ENCODE measurements at regions not wholly inside any gene's neighbourhood (a gene's known extent, or its start where the extent isn't known, plus 50 kb on each side); places are given as distances from the start of the nearest gene placed in this dataset.
"Not testable (repeated sequence)": the region's sequence is repeated elsewhere in the genome, so short reads cannot be mapped to it uniquely, and the experiment has no call there.

DNA sequence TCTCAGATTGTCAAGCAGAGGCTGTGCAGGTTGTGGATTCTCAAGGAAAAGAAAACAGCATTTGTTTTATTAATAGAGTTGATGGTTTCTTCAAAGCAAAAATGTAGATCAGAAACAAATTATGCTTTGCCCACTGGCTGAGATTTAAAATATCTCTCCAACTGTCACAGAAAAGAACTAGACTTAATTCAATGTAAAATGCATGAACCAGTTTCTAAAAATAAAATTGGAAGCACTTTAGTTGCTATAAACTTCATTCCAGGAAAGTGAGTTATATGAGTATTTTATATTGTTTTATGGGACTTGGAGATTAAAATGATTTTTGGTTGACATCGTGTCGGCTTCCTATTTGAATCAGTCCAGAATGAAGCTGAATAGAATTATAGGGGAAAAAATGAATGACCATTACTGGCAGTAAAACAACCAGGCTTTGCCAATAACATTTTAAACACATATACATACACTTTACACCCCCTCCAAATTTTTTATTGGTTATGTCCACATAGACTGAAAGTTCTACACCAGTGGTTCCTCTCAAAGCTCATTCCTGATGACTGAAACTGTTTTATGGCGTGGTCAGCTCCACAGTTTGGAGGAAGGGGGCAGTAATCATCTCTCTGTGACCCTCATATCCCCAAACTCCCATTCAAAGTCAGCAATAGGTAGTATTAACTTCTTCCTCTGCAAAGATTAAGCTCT is 55.5 kb upstream of the DAAM1 start:
- no peak for ATAC-seq (ENCODE audit: low FRiP score)
- TF ChIP-seq, protein P1, sequence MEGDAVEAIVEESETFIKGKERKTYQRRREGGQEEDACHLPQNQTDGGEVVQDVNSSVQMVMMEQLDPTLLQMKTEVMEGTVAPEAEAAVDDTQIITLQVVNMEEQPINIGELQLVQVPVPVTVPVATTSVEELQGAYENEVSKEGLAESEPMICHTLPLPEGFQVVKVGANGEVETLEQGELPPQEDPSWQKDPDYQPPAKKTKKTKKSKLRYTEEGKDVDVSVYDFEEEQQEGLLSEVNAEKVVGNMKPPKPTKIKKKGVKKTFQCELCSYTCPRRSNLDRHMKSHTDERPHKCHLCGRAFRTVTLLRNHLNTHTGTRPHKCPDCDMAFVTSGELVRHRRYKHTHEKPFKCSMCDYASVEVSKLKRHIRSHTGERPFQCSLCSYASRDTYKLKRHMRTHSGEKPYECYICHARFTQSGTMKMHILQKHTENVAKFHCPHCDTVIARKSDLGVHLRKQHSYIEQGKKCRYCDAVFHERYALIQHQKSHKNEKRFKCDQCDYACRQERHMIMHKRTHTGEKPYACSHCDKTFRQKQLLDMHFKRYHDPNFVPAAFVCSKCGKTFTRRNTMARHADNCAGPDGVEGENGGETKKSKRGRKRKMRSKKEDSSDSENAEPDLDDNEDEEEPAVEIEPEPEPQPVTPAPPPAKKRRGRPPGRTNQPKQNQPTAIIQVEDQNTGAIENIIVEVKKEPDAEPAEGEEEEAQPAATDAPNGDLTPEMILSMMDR (IDR thresholded peaks at IDR 0.05): no peak
- DNase-seq (ENCODE audit: low spot score): no peak

DNA sequence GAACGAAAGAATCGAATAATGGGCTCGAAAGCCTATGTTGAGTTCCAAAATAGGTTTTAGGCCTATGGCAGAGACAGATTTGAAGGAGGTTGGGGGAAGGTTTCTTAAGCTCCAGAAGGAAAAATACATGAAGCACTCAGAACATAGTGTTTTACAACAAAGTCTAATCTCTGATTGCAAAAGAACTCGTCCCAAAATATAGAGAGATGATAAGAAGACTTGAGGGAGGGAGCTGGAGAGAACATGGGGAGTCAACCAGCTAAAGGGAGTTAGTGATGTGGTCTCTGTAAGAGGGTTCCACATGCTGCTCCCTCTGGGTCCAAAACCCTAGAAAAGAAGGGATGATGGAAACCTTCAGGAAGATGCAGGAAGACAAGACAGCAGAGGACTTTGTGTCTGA is 54.8 kb upstream of the DAAM1 start:
- ATAC-seq (ENCODE audit: low FRiP score) (no peak), DNase-seq (ENCODE audit: low spot score) (no peak)
- TF ChIP-seq, protein P1 (IDR thresholded peaks at IDR 0.05): no peak

DNA sequence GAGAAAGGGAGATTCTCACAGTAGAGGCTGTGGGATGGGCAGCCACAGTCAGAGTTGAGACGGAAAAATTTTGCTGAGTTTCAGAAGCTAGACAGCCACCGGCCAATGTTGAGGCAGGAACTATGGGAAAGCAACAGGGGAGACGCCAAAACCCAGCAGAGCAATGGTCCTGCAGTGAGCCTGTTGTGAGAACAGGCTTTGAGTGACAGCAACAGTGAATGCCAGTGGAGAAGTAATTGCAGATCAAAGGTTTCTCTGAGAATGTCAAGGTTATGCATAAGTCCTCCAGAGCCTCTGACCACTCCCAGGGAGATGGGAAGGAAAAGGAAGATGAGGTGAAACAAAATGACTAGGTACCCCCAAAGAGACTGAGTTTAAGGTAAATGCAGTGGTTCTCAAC is 54.2 kb upstream of the DAAM1 start:
- TF ChIP-seq, protein P1 (IDR thresholded peaks at IDR 0.05): no peak
- no peak for ATAC-seq (ENCODE audit: low FRiP score)

DNA sequence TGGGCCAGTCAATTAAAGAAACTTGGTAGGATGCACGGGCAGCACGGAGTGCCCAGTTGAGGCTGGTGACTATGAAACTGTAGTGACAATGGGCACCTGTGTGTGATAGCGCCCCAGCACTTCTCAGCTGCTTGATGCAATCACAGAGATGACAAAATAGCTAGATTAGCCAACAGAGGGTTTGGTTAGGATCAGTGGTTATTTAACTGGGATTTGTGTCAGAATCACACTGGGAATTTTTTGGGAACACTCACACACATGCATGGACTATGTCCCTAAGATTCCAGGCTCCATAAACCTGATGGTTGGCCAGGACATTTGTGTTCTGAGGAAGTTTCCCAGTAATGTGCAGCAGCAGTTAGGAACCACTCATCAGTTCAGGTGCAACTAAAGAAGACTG is 51.2 kb upstream of the DAAM1 start:
- ATAC-seq (ENCODE audit: low FRiP score): no peak
- no peak for DNase-seq (ENCODE audit: low spot score)
- TF ChIP-seq, protein P1 (IDR thresholded peaks at IDR 0.05): no peak

More for the DNA sequence above, 54.2 kb upstream of the DAAM1 start:
- no peak for DNase-seq (ENCODE audit: low spot score)

DNA sequence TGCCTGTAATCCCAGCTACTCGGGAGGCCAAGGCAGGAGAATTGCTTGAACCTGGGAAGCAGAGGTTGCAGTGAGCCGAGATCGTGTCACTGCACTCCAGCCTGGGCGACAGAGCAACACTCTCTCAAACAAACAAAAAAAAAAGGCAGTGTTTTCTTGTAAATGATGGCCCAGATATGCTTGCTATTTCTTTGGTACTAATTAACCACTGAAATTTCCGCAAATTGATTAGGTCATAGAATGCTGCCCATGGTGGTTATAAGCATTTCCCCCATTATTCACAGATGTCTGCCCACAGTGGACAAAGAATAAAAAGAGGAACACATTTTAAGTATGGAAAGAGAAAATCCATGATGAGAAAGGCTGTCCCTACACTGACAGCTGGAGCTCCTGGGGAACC is 49.9 kb upstream of the DAAM1 start:
- not testable (repeated sequence) for DNase-seq (ENCODE audit: low spot score); ATAC-seq (ENCODE audit: low FRiP score)

Measured in omental fat pad (tissue), 3 donors.